NCI-H1105 treated with DMSO at 0.1 percent for 48 hours (cell line): ENCODE measurements at regions not wholly inside any gene's neighbourhood (a gene's known extent, or its start where the extent isn't known, plus 50 kb on each side); places are given as distances from the start of the nearest gene placed in this dataset.
"Not testable (repeated sequence)": the region's sequence is repeated elsewhere in the genome, so short reads cannot be mapped to it uniquely, and the experiment has no call there.

Experiments used
- DNase-seq: peaks from one replicate; lab custom pipeline; 2025; lab: John Stamatoyannopoulos, UW

GRCh38 chr1:68675336-68675735 lies 178.5 kb upstream of the DEPDC1 start:
- DNase-seq: no peak

- DNase-seq: no peak
Measured at GRCh38 chr1:68677684-68678351, 180.9 kb upstream of the DEPDC1 start.

- DNase-seq: no peak
Measured at GRCh38 chr1:68696221-68696620, 199.3 kb upstream of the DEPDC1 start.

GRCh38 chr1:68703921-68704354 lies 207.1 kb upstream of the DEPDC1 start:
- DNase-seq: no peak

- no peak for DNase-seq
Measured at GRCh38 chr1:68704800-68705443, 208.0 kb upstream of the DEPDC1 start.

- no peak for DNase-seq
Measured at GRCh38 chr1:68705466-68705865, 208.6 kb upstream of the DEPDC1 start.

GRCh38 chr1:68706639-68707317 lies 209.9 kb upstream of the DEPDC1 start:
- DNase-seq: no peak

GRCh38 chr1:68717330-68717729 lies 220.4 kb upstream of the DEPDC1 start:
- DNase-seq: no peak

- DNase-seq: no peak
Measured at GRCh38 chr1:68720476-68720875, 223.6 kb upstream of the DEPDC1 start.

GRCh38 chr1:68723791-68724190 lies 226.9 kb upstream of the DEPDC1 start:
- DNase-seq: no peak

GRCh38 chr1:68725001-68725752 lies 228.3 kb upstream of the DEPDC1 start:
- DNase-seq: peak; percentile 83

GRCh38 chr1:68739486-68739885 lies 242.6 kb upstream of the DEPDC1 start:
- not testable (repeated sequence) for DNase-seq

- DNase-seq: peak; percentile 40
Measured at GRCh38 chr1:68745011-68745410, 248.1 kb upstream of the DEPDC1 start.

GRCh38 chr1:68745451-68745850 lies 248.6 kb upstream of the DEPDC1 start:
- DNase-seq: peak; percentile 69

GRCh38 chr1:68746378-68746777 lies 249.5 kb upstream of the DEPDC1 start:
- DNase-seq: no peak

GRCh38 chr1:68751723-68752122 lies 254.8 kb upstream of the DEPDC1 start:
- no peak for DNase-seq

GRCh38 chr1:68758666-68759209 lies 261.9 kb upstream of the DEPDC1 start:
- DNase-seq: no peak

- no peak for DNase-seq
Measured at GRCh38 chr1:68767941-68768340, 271.1 kb upstream of the DEPDC1 start.

GRCh38 chr1:68770817-68771216 lies 273.9 kb upstream of the DEPDC1 start:
- DNase-seq: no peak

GRCh38 chr1:68777851-68778250 lies 281.0 kb upstream of the DEPDC1 start:
- DNase-seq: no peak

- not testable (repeated sequence) for DNase-seq
Measured at GRCh38 chr1:68779841-68780240, 283.0 kb upstream of the DEPDC1 start.

- no peak for DNase-seq
Measured at GRCh38 chr1:68780919-68781318, 284.0 kb upstream of the DEPDC1 start.
